Choroid plexus epithelial cell (primary cell): ENCODE measurements at regions not wholly inside any gene's neighbourhood (a gene's known extent, or its start where the extent isn't known, plus 50 kb on each side); places are given as distances from the start of the nearest gene placed in this dataset.

Experiments used
- DNase-seq: peaks from one replicate; pipeline ENCODE4 v3.0.0-alpha.2; 2010; ENCODE audit warnings: low read depth
- H3K4me3 ChIP-seq: 2 replicates; pipeline ENCODE4 v1.5.1; 2011; ENCODE audit warnings: low read depth, mild to moderate bottlenecking, control low read depth, low read length, moderate library complexity
- TF ChIP-seq, protein P1 (sequence below): conservative IDR thresholded peaks from 2 replicates; pipeline ENCODE4 v1.5.1; 2011; ENCODE audit warnings: low read depth, mild to moderate bottlenecking, control low read depth, inconsistent platforms, low read length, moderate library complexity

DNA sequence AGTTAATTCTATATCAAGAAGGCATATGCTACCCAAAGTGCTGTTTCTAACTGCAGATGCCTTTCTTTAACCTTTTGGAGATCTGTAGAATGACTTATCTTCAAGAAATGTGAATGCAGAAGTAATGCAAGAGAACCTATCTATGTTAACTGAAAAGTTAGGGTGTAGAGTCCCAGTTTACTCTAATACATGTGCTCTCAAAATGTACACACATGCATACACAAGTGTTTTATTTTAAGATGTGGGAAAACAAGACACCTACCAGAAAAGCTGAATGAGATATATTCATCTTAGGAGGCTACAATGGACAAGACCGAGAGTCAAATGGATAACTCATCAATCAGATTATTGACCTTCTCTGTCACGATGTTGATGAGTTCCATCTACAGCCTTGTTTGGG is 80.9 kb downstream of the CDCA7 start:
- TF ChIP-seq, protein P1, sequence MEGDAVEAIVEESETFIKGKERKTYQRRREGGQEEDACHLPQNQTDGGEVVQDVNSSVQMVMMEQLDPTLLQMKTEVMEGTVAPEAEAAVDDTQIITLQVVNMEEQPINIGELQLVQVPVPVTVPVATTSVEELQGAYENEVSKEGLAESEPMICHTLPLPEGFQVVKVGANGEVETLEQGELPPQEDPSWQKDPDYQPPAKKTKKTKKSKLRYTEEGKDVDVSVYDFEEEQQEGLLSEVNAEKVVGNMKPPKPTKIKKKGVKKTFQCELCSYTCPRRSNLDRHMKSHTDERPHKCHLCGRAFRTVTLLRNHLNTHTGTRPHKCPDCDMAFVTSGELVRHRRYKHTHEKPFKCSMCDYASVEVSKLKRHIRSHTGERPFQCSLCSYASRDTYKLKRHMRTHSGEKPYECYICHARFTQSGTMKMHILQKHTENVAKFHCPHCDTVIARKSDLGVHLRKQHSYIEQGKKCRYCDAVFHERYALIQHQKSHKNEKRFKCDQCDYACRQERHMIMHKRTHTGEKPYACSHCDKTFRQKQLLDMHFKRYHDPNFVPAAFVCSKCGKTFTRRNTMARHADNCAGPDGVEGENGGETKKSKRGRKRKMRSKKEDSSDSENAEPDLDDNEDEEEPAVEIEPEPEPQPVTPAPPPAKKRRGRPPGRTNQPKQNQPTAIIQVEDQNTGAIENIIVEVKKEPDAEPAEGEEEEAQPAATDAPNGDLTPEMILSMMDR, result no peak
- H3K4me3 ChIP-seq, result no peak overlapping the region
- DNase-seq, result no peak

DNA sequence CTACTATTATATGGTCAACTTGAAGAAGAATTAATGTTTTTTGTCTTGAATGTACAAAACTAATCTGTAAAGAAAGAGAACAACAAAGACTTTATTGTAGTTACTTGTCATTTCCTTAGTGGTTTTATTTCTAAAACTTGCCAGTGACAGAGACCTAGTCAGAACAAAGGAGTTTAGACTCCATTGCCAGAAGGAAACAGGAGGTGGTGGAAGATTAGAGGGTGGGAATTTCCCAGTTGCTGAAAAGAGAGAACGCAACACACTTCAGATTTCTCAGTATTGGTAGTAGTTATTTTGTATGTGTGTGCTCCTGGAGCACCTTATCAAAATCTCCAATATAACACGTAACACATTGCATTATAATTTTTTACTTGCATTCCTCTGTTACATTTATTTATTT is 81.4 kb downstream of the CDCA7 start:
- H3K4me3 ChIP-seq, result no peak overlapping the region
- TF ChIP-seq, protein P1, result no peak

DNA sequence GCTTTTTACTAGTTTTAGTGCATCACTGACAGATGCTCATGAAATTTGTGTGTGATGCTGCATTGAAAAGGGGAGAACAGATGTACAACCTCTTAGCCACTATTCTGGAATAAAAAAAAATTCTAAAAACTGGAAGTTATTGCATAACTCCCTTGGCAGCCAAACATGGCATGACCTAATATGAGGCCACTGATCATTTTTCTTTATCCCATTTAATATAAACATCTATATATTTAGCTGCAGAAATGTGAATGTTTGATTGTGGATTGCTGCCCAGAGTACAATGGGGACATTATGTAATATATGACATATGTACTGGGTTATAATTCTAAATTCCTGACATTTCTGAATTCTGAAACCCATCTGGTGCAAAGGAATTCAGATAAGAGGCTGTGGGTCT is 86.5 kb downstream of the CDCA7 start:
- TF ChIP-seq, protein P1, result no peak
- no peak overlapping the region for H3K4me3 ChIP-seq
- DNase-seq, result peak; percentile 30

More for the DNA sequence above, 81.4 kb downstream of the CDCA7 start:
- DNase-seq, result no peak

DNA sequence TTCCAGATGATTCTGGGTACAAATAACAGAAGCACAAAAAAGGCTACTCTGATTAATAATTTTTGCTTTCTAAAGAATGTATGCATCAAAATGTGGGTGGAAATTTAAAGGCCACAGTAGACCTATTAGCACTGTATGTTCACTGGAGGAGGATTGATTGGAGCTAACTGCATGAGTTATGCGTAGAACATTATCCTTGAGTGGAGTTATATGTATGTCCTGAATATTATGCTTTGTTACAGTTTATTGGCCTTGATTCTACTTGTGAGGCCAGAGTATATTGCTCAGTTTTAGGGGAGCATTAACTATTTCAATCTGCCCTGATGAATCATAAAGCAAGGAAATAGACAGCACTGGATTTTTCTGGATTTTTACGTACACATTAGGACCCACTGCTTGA is 87.9 kb downstream of the CDCA7 start:
- TF ChIP-seq, protein P1, result no peak
- DNase-seq, result no peak
- no peak overlapping the region for H3K4me3 ChIP-seq

DNA sequence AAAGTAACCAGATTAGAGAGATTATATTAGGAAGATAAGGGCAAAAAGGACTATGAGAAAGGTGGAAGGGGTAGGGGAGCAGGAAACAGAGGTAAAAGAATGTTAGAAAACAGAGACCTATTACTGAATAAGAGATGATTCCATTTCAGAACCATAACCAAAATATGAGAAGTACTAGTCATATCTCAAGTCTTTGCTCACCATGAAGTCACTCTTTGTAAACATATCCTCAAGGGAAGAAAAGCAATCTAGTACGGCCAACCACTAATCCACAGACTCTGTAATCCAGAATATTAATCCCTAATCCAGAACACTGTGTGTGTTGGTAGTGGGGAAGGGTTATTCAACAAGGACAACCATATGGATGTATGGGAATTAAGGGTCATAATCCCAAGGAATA is 92.0 kb downstream of the CDCA7 start:
- no peak overlapping the region for H3K4me3 ChIP-seq
- no peak for DNase-seq
- TF ChIP-seq, protein P1, result no peak

DNA sequence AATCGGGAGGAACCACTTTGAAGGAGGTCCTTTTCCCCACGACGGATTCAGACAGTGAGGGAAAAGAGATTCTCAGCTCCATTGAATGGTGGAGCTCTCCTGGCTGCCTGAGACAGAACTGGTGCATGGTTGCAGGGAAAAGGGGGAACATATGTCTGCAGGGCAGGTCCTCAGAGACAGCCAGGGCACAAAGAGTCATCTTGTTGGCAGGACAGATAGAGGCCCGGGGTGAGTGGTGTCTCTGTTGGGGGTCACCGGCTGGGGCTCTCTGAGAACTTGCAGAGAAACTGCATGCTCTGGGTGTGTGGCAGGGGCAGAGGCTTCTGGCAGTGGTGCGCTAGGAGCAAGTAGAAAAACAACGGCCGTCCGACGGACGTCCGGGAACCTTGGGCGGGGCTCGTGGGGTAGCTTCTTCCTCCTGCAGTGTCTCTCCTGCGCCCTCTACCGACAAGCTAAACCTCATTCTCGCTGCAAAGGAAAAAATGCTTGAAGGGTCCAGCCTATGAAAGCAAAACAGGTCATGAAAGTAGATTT is 94.3 kb downstream of the CDCA7 start:
- peak; percentile 92 for DNase-seq
- TF ChIP-seq, protein P1, result peak; percentile 95
- peak overlapping the region; percentile 54 for H3K4me3 ChIP-seq

DNA sequence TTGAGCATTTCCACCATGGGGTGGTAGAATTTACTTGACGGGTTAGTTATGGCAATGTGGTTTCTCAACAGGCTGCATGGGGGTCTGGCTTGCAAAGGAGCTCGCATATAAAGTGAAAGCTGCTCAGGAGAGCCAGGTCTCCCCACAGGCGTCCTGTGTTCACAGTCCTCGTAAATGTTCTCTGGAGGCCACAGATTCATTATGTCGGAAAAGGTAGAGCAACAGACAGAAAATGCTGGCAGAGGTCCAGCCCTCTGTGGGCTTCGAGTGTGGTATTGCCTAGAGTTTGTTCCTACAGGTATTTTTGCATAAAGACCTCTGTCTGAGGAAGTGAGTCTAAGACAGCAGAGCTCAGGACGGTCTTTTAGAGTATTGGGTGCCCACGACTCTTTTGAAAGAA is 96.4 kb downstream of the CDCA7 start:
- no peak overlapping the region for H3K4me3 ChIP-seq
- no peak for DNase-seq

More for the DNA sequence above, 96.4 kb downstream of the CDCA7 start:
- TF ChIP-seq, protein P1, result no peak
